Ovary (tissue), 7 donors: ENCODE measurements at regions not wholly inside any gene's neighbourhood (a gene's known extent, or its start where the extent isn't known, plus 50 kb on each side); places are given as distances from the start of the nearest gene placed in this dataset.

Source experiments
- DNase-seq, 5 donors: peaks; one replicate each; pipeline ENCODE4 v3.0.0-alpha.2; 2019 to 2020
- H3K27ac ChIP-seq, 2 donors: fragments of 200-600 bp; one replicate each; pipeline versions ENCODE4 v1.5.1 to v1.8.0; 2019 to 2022
- H3K27me3 ChIP-seq: fragments of 200-600 bp; one replicate; pipeline ENCODE4 v1.8.0; 2022
- H3K36me3 ChIP-seq: fragments of 200-600 bp; sonication (generic); one replicate; pipeline ENCODE4 v1.5.1; 2019
- H3K4me1 ChIP-seq: one replicate; pipeline ENCODE4 v1.8.1; 2013; ENCODE audit warnings: mild to moderate bottlenecking, moderate library complexity; ENCODE audit not compliant: insufficient read depth
- H3K4me3 ChIP-seq: fragments of 200-600 bp; sonication (generic); one replicate; pipeline ENCODE4 v1.5.1; 2017
- H3K9me3 ChIP-seq, 2 donors: fragments of 200-600 bp in 1 of 2; sonication (generic) in 1 of 2; one replicate each; pipeline versions ENCODE4 v1.5.1 to v1.8.1; 2013 to 2019; ENCODE audit warnings: mild to moderate bottlenecking in 1 of 2, moderate library complexity in 1 of 2
- CTCF ChIP-seq, 3 donors: fragments of 450-650 bp in 2 of 3; fragments of 200-600 bp in 1 of 3; IDR thresholded peaks; one replicate each; pipeline versions ENCODE4 v1.5.1 to v1.8.0; 2016 to 2022; ENCODE audit warnings: antibody characterized with exemption in 3 of 3, mild to moderate bottlenecking in 1 of 3
- EP300 ChIP-seq: sonication (generic); formaldehyde crosslinking; IDR thresholded peaks from one replicate; pipeline ENCODE4 v1.6.1; 2017; ENCODE audit warnings: antibody characterized with exemption
- POLR2A ChIP-seq: fragments of 450-650 bp; IDR thresholded peaks from one replicate; pipeline ENCODE4 v1.6.1; 2017; ENCODE audit warnings: antibody characterized with exemption, mild to moderate bottlenecking, moderate library complexity
- WGBS, 3 donors: extraction: QIAGEN DNeasy Blood & Tissue Kit in 1 of 3; methylation state at CpG; one replicate each; pipeline versions ENCODE4 v1.1.5 to v1.1.7; 2013 to 2017; 5-methylcytosine and 5-hydroxymethylcytosine counted together
- intact Hi-C, 4 donors: fragments of 100-400 bp; cut with DNase I; formaldehyde crosslinking; loops; one replicate each; pipeline versions ENCODE4 v1.11.0 to v1.15.1; 2022 to 2023
- donor health status: DM: no; HTN: no; CAD: no; lungs with moderate emphysema.
- donor health status: DM: no; HTN: no; CAD: no.
- donor health status: Bipolar disorder and iron deficiency.
- donor health status: DM: no; HTN: no; CAD: no.
- donor health status: DM: yes; HTN: yes; CAD: no.

DNA sequence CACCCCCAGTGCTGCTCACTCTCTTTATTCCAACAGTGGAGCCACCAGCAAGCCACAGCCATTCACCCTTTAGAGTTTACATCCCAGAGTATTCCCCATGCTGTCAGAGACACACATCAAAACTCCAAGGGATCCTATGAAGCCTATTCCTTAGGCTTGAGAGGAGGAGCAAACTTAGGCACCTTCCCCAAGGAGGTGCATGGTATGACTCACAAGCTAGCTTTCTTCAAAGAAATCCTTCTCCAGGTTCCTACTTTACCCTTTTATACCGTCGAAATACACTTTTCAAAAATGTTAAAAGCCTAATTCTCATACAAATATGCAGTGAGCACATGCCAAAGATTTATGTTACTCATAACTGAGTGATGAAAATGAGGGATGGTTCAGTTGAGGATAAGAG is 175.4 kb downstream of the ETNK1 start:
- TF ChIP-seq CTCF (IDR thresholded peaks at IDR 0.05) (no peak), POLR2A (no peak), EP300 (no peak)
- H3K36me3 ChIP-seq, result no peaks in the 10 kb centered on the region
- intact Hi-C loops, result no loop called here
- 84 to 88% (median 87%) methylated on average over 2 of the region's 2 CpGs for WGBS, 3 donors
- no peaks in the 10 kb centered on the region for H3K9me3 ChIP-seq
- no peak overlapping the region for H3K4me3 ChIP-seq
- no peak for DNase-seq
- H3K27me3 ChIP-seq, result no peaks in the 10 kb centered on the region
- H3K27ac ChIP-seq, result no peak overlapping the region
- H3K4me1 ChIP-seq, result no peaks in the 10 kb centered on the region

GRCh38 chr12:22802883-22803630 is 178.1 kb downstream of the ETNK1 start:
- H3K27ac ChIP-seq, result no peak overlapping the region
- H3K4me3 ChIP-seq, result no peak overlapping the region
- no peaks in the 10 kb centered on the region for H3K27me3 ChIP-seq
- TF ChIP-seq POLR2A (no peak), CTCF (IDR thresholded peaks at IDR 0.05) (no peak), EP300 (no peak)
- H3K4me1 ChIP-seq, result no peaks in the 10 kb centered on the region
- WGBS, 3 donors, result 72 to 78% (median 77%) methylated on average over 4 of the region's 4 CpGs
- no peaks in the 10 kb centered on the region for H3K9me3 ChIP-seq
- H3K36me3 ChIP-seq, result no peaks in the 10 kb centered on the region
- DNase-seq, result no peak
- intact Hi-C loops, result no loop called here

- intact Hi-C loops, result no loop called here
- DNase-seq, result no peak
- 84 to 95% (median 87%) methylated on average over 6 of the region's 6 CpGs for WGBS, 3 donors
- Histone ChIP-seq H3K36me3 (no peaks in the 10 kb centered on the region), H3K27me3 (no peaks in the 10 kb centered on the region), H3K9me3 (no peaks in the 10 kb centered on the region), H3K27ac (no peak overlapping the region), H3K4me1 (no peaks in the 10 kb centered on the region), H3K4me3 (no peak overlapping the region)
- TF ChIP-seq CTCF (IDR thresholded peaks at IDR 0.05), result no peak
- TF ChIP-seq EP300, result no peak
- no peak for TF ChIP-seq POLR2A
Measured at GRCh38 chr12:22803725-22804124, 178.8 kb downstream of the ETNK1 start.

DNA sequence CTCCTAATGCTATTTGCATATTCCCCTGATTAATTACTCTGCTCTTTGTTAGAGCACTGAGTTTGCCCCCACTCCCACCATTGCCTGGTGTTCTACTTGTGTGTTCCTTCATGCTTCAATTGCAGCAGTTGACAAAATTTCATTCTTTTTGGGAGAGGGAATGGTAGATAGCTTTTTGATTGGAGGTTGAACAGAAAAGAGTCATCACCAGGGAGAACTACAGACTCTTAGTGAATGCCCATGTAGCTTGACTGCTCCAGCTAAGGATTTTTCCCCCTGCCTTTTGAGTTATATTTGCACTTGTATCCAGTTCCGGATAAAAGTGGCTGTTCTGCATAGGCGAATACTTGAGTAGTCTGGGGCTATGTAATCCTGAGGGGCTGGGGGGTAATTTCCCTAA is 183.9 kb downstream of the ETNK1 start:
- TF ChIP-seq POLR2A (no peak), CTCF (IDR thresholded peaks at IDR 0.05) (no peak), EP300 (no peak)
- no peak for DNase-seq
- no peak overlapping the region for H3K4me3 ChIP-seq
- no peaks in the 10 kb centered on the region for H3K27me3 ChIP-seq
- H3K36me3 ChIP-seq, result no peaks in the 10 kb centered on the region
- no peaks in the 10 kb centered on the region for H3K4me1 ChIP-seq
- 89 to 97% (median 92%) methylated on average over 2 of the region's 2 CpGs for WGBS, 3 donors
- intact Hi-C loops, result no loop called here
- H3K9me3 ChIP-seq, result no peaks in the 10 kb centered on the region
- H3K27ac ChIP-seq, result no peak overlapping the region
